Stomach smooth muscle (tissue), 2 donors: ENCODE measurements at regions not wholly inside any gene's neighbourhood (a gene's known extent, or its start where the extent isn't known, plus 50 kb on each side); places are given as distances from the start of the nearest gene placed in this dataset.

ENCODE experiments used
- H3K27ac ChIP-seq: one replicate; pipeline ENCODE4 v1.7.0; 2013; ENCODE audit warnings: mild to moderate bottlenecking, low read length, inconsistent platforms
- H3K27me3 ChIP-seq, 2 donors: one replicate each; pipeline ENCODE4 v1.7.0; 2013; ENCODE audit warnings: low read length in 2 of 2; ENCODE audit not compliant: insufficient read depth in 2 of 2, control insufficient read depth in 1 of 2
- H3K36me3 ChIP-seq, 2 donors: one replicate each; pipeline ENCODE4 v1.7.0; 2013; ENCODE audit warnings: low read length in 2 of 2; ENCODE audit not compliant: control insufficient read depth in 2 of 2, insufficient read depth in 2 of 2
- H3K4me1 ChIP-seq: one replicate; pipeline ENCODE4 v1.7.0; 2013; ENCODE audit warnings: low read length; ENCODE audit not compliant: control insufficient read depth, insufficient read depth
- H3K4me3 ChIP-seq, 2 donors: one replicate each; pipeline ENCODE4 v1.7.0; 2013; ENCODE audit warnings: low read length in 2 of 2
- H3K9ac ChIP-seq, 2 donors: one replicate each; pipeline ENCODE4 v1.7.0; 2013; ENCODE audit warnings: low read length in 2 of 2, mild to moderate bottlenecking in 1 of 2
- H3K9me3 ChIP-seq, 2 donors: one replicate each; pipeline ENCODE4 v1.7.0; 2013; ENCODE audit warnings: low read length in 2 of 2; ENCODE audit not compliant: control insufficient read depth in 2 of 2
- donor health status: healthy.
- donor health status: Pancreatic carcinoma.

GRCh38 chr12:92020983-92021665 lies 124.5 kb downstream of the BTG1 start:
- no peak overlapping the region for H3K4me3 ChIP-seq
- H3K4me1 ChIP-seq: no peaks in the 10 kb centered on the region
- H3K9me3 ChIP-seq: no peaks in the 10 kb centered on the region
- no peak overlapping the region for H3K9ac ChIP-seq
- no peaks in the 10 kb centered on the region for H3K36me3 ChIP-seq
- H3K27me3 ChIP-seq: no peaks in the 10 kb centered on the region
- H3K27ac ChIP-seq: no peak overlapping the region

GRCh38 chr12:92019491-92020277 lies 126.0 kb downstream of the BTG1 start:
- Histone ChIP-seq H3K9ac (no peak overlapping the region), H3K36me3 (no peaks in the 10 kb centered on the region), H3K9me3 (no peaks in the 10 kb centered on the region), H3K27ac (no peak overlapping the region), H3K4me1 (no peaks in the 10 kb centered on the region), H3K27me3 (no peaks in the 10 kb centered on the region), H3K4me3 (no peak overlapping the region)

- Histone ChIP-seq H3K27ac (no peak overlapping the region), H3K4me1 (no peaks in the 10 kb centered on the region), H3K9ac (no peak overlapping the region), H3K27me3 (no peaks in the 10 kb centered on the region), H3K4me3 (no peak overlapping the region), H3K9me3 (no peaks in the 10 kb centered on the region), H3K36me3 (no peaks in the 10 kb centered on the region)
Observed at GRCh38 chr12:92012691-92013090, 133.0 kb downstream of the BTG1 start.

- Histone ChIP-seq H3K9ac (no peak overlapping the region), H3K36me3 (no peaks in the 10 kb centered on the region), H3K4me1 (no peaks in the 10 kb centered on the region), H3K4me3 (no peak overlapping the region), H3K9me3 (no peaks in the 10 kb centered on the region), H3K27ac (no peak overlapping the region), H3K27me3 (no peaks in the 10 kb centered on the region)
Observed at GRCh38 chr12:92010853-92011701, 134.6 kb downstream of the BTG1 start.

- H3K27ac ChIP-seq: no peak overlapping the region
- no peaks in the 10 kb centered on the region for H3K4me1 ChIP-seq
- no peak overlapping the region for H3K4me3 ChIP-seq
- no peaks in the 10 kb centered on the region for H3K27me3 ChIP-seq
- no peaks in the 10 kb centered on the region for H3K9me3 ChIP-seq
- no peaks in the 10 kb centered on the region for H3K36me3 ChIP-seq
- no peak overlapping the region for H3K9ac ChIP-seq
Observed at GRCh38 chr12:92010368-92010767, 135.3 kb downstream of the BTG1 start.

GRCh38 chr12:92008345-92008744 lies 137.3 kb downstream of the BTG1 start:
- H3K9me3 ChIP-seq: no peaks in the 10 kb centered on the region
- H3K27ac ChIP-seq: no peak overlapping the region
- no peaks in the 10 kb centered on the region for H3K27me3 ChIP-seq
- no peaks in the 10 kb centered on the region for H3K36me3 ChIP-seq
- no peak overlapping the region for H3K4me3 ChIP-seq
- H3K4me1 ChIP-seq: no peaks in the 10 kb centered on the region
- no peak overlapping the region for H3K9ac ChIP-seq

- H3K27ac ChIP-seq: no peak overlapping the region
- no peak overlapping the region for H3K4me3 ChIP-seq
- no peak overlapping the region for H3K9ac ChIP-seq
- no peaks in the 10 kb centered on the region for H3K27me3 ChIP-seq
- no peaks in the 10 kb centered on the region for H3K36me3 ChIP-seq
- H3K9me3 ChIP-seq: no peaks in the 10 kb centered on the region
- no peaks in the 10 kb centered on the region for H3K4me1 ChIP-seq
Observed at GRCh38 chr12:92007787-92008186, 137.9 kb downstream of the BTG1 start.

- Histone ChIP-seq H3K27me3 (no peaks in the 10 kb centered on the region), H3K4me1 (no peaks in the 10 kb centered on the region), H3K9ac (no peak overlapping the region), H3K27ac (no peak overlapping the region), H3K4me3 (no peak overlapping the region), H3K36me3 (no peaks in the 10 kb centered on the region), H3K9me3 (no peaks in the 10 kb centered on the region)
Observed at GRCh38 chr12:92003701-92004100, 141.9 kb downstream of the BTG1 start.

- Histone ChIP-seq H3K27ac (no peak overlapping the region), H3K4me3 (no peak overlapping the region), H3K9me3 (no peaks in the 10 kb centered on the region), H3K4me1 (no peaks in the 10 kb centered on the region), H3K36me3 (no peaks in the 10 kb centered on the region), H3K9ac (no peak overlapping the region), H3K27me3 (no peaks in the 10 kb centered on the region)
Observed at GRCh38 chr12:92002673-92003382, 142.8 kb downstream of the BTG1 start.

GRCh38 chr12:92002195-92002649 lies 143.4 kb downstream of the BTG1 start:
- H3K27ac ChIP-seq: no peak overlapping the region
- no peaks in the 10 kb centered on the region for H3K36me3 ChIP-seq
- H3K9ac ChIP-seq: no peak overlapping the region
- H3K9me3 ChIP-seq: no peaks in the 10 kb centered on the region
- H3K27me3 ChIP-seq: no peaks in the 10 kb centered on the region
- no peak overlapping the region for H3K4me3 ChIP-seq
- H3K4me1 ChIP-seq: no peaks in the 10 kb centered on the region
